ENCODE measurements at regions not wholly inside any gene's neighbourhood (a gene's known extent, or its start where the extent isn't known, plus 50 kb on each side); places are given as distances from the start of the nearest gene placed in this dataset.

DNA sequence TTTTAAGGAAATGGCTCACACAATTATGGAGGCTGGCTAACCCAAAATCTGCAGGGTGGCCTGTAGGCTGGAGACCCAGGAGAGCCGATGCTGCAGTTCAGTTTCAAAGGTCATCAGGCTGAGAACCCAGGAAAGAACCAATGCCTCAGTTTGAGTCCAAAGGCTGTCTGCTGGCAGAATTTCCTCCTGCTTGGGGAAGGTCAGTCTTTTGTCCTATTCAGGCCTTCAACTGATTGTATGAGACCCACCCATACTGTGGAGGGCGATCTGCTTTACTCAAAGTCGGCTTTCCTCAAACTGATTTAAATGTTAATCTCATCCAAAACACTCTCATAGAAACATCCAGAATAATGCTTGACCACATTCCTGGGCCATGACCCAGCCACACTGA lies 189.7 kb upstream of the CDYL start:
- H3K9me3 ChIP-seq (ENCODE audit: control insufficient read depth, insufficient read depth, low read length) = no peaks in the 10 kb centered on the region
- H3K4me3 ChIP-seq (ENCODE audit: low read depth, low read length) = no peak overlapping the region
- no peaks in the 10 kb centered on the region for H3K36me3 ChIP-seq (ENCODE audit: control insufficient read depth, insufficient read depth, low read length)
- no peak overlapping the region for H3K9ac ChIP-seq (ENCODE audit: low read depth, low read length)
- H3K27ac ChIP-seq (ENCODE audit: low read depth, low read length) = no peak overlapping the region
- no peaks in the 10 kb centered on the region; the same call in 1 of the 2 replicates for H3K4me1 ChIP-seq (ENCODE audit: control insufficient read depth, insufficient read depth, low read length)
- H3K27me3 ChIP-seq (ENCODE audit: control insufficient read depth, insufficient read depth, low read length) = no peaks in the 10 kb centered on the region

GRCh38 chr6:4585682-4586468 lies 190.3 kb upstream of the CDYL start:
- Histone ChIP-seq H3K27me3 (ENCODE audit: control insufficient read depth, insufficient read depth, low read length) (no peaks in the 10 kb centered on the region), H3K27ac (ENCODE audit: low read depth, low read length) (no peak overlapping the region), H3K9me3 (ENCODE audit: control insufficient read depth, insufficient read depth, low read length) (no peaks in the 10 kb centered on the region), H3K9ac (ENCODE audit: low read depth, low read length) (no peak overlapping the region), H3K36me3 (ENCODE audit: control insufficient read depth, insufficient read depth, low read length) (no peaks in the 10 kb centered on the region), H3K4me3 (ENCODE audit: low read depth, low read length) (no peak overlapping the region), H3K4me1 (ENCODE audit: control insufficient read depth, insufficient read depth, low read length) (no peaks in the 10 kb centered on the region; the same call in 1 of the 2 replicates)

GRCh38 chr6:4584801-4585200 lies 191.4 kb upstream of the CDYL start:
- no peaks in the 10 kb centered on the region; the same call in 1 of the 2 replicates for H3K4me1 ChIP-seq (ENCODE audit: control insufficient read depth, insufficient read depth, low read length)
- no peaks in the 10 kb centered on the region for H3K27me3 ChIP-seq (ENCODE audit: control insufficient read depth, insufficient read depth, low read length)
- no peak overlapping the region for H3K9ac ChIP-seq (ENCODE audit: low read depth, low read length)
- no peak overlapping the region for H3K27ac ChIP-seq (ENCODE audit: low read depth, low read length)
- H3K9me3 ChIP-seq (ENCODE audit: control insufficient read depth, insufficient read depth, low read length) = no peaks in the 10 kb centered on the region
- no peak overlapping the region for H3K4me3 ChIP-seq (ENCODE audit: low read depth, low read length)
- H3K36me3 ChIP-seq (ENCODE audit: control insufficient read depth, insufficient read depth, low read length) = no peaks in the 10 kb centered on the region

DNA sequence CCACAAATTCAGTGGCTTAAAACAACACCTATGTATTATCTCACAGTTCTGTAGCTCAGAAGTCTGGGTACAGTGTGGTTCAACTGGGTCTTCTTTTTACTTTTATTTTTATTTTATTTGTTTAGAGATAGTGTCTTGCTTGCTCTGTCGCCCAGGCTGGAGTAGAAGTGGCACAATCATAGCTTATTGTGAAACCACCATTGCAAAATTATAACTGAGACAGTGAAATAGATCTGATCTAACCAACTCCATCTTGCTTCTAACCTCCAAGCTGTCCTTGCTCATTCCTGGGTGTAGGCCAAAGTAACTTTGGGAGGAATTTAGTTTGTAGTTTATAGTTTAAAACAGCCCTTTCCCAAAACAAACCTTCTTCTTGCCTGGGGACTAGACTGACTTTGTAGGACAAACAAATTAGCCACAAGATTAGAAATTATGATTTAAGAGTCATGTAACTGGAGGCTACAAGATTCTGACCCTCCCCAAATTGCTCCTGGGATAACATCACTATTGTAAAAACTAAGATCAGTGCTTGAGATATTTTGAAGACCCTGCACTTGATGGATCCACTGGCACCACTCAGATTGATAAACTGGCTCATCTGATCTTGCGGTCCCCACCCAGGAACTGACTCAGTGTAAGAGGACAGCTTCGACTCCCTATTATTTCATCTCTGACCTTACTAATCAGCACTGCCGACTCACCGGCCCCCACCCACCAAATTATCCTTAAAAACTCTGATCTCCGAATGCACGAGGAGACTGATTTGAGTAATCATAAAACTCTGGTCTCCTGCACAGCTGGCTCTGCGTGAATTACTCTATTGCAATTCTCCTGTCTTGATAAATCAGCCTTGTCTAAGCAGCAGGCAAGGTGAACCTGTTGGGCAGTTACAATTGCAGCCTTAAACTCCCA lies 193.4 kb upstream of the CDYL start:
- H3K27me3 ChIP-seq (ENCODE audit: control insufficient read depth, insufficient read depth, low read length) = no peaks in the 10 kb centered on the region
- no peak overlapping the region for H3K4me3 ChIP-seq (ENCODE audit: low read depth, low read length)
- no peak overlapping the region for H3K9ac ChIP-seq (ENCODE audit: low read depth, low read length)
- no peaks in the 10 kb centered on the region; the same call in 1 of the 2 replicates for H3K4me1 ChIP-seq (ENCODE audit: control insufficient read depth, insufficient read depth, low read length)
- no peak overlapping the region for H3K27ac ChIP-seq (ENCODE audit: low read depth, low read length)
- no peaks in the 10 kb centered on the region for H3K36me3 ChIP-seq (ENCODE audit: control insufficient read depth, insufficient read depth, low read length)
- no peaks in the 10 kb centered on the region for H3K9me3 ChIP-seq (ENCODE audit: control insufficient read depth, insufficient read depth, low read length)

GRCh38 chr6:4581468-4582385 lies 194.5 kb upstream of the CDYL start:
- H3K4me3 ChIP-seq (ENCODE audit: low read depth, low read length) = no peak overlapping the region
- H3K27ac ChIP-seq (ENCODE audit: low read depth, low read length) = no peak overlapping the region
- H3K27me3 ChIP-seq (ENCODE audit: control insufficient read depth, insufficient read depth, low read length) = no peaks in the 10 kb centered on the region
- H3K36me3 ChIP-seq (ENCODE audit: control insufficient read depth, insufficient read depth, low read length) = no peaks in the 10 kb centered on the region
- no peaks in the 10 kb centered on the region; the same call in 1 of the 2 replicates for H3K4me1 ChIP-seq (ENCODE audit: control insufficient read depth, insufficient read depth, low read length)
- no peaks in the 10 kb centered on the region for H3K9me3 ChIP-seq (ENCODE audit: control insufficient read depth, insufficient read depth, low read length)
- H3K9ac ChIP-seq (ENCODE audit: low read depth, low read length) = no peak overlapping the region

DNA sequence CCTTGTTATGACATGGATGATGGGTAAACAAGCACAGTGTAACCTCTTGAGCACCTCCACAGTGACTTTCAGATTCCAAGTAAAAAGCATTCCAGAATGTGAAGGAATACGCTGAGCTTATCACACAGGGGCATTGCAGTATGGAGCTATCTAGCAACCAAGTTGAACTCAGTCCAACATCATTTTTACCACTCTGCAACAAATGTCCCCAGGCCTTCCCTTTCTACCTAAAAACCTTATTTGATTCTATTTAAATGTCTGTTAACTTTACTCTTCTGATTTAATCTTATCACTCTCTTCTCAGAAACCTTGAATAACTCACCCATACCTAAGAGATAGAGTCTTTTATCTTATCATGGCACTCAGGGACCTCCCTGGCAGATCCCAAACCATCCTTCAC lies 195.8 kb upstream of the CDYL start:
- Histone ChIP-seq H3K9ac (ENCODE audit: low read depth, low read length) (no peak overlapping the region), H3K4me3 (ENCODE audit: low read depth, low read length) (no peak overlapping the region), H3K27ac (ENCODE audit: low read depth, low read length) (no peak overlapping the region), H3K27me3 (ENCODE audit: control insufficient read depth, insufficient read depth, low read length) (no peaks in the 10 kb centered on the region), H3K9me3 (ENCODE audit: control insufficient read depth, insufficient read depth, low read length) (no peaks in the 10 kb centered on the region), H3K4me1 (ENCODE audit: control insufficient read depth, insufficient read depth, low read length) (no peaks in the 10 kb centered on the region; the same call in 1 of the 2 replicates), H3K36me3 (ENCODE audit: control insufficient read depth, insufficient read depth, low read length) (no peaks in the 10 kb centered on the region)

DNA sequence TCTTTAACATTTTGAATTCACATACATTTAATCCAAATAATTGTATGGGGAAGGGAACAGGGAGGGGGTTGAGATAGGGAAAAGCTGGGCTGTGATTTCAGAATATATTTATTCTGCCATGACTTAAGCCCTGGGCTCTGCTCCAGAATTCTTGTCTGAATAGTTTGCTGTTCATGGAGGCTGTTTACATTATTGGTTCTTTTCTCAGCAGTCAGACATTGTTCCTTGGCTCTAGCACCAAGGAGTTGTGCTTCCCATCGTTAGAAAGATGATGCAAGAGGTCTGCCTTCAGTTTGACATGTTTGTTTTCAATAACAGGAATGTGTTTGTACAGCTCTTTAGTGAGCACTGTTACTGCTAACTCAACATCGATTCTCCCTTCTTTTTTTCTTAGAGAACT lies 198.8 kb upstream of the CDYL start:
- Histone ChIP-seq H3K27ac (ENCODE audit: low read depth, low read length) (no peak overlapping the region), H3K27me3 (ENCODE audit: control insufficient read depth, insufficient read depth, low read length) (no peaks in the 10 kb centered on the region), H3K4me3 (ENCODE audit: low read depth, low read length) (no peak overlapping the region), H3K9me3 (ENCODE audit: control insufficient read depth, insufficient read depth, low read length) (no peaks in the 10 kb centered on the region), H3K9ac (ENCODE audit: low read depth, low read length) (no peak overlapping the region), H3K36me3 (ENCODE audit: control insufficient read depth, insufficient read depth, low read length) (no peaks in the 10 kb centered on the region), H3K4me1 (ENCODE audit: control insufficient read depth, insufficient read depth, low read length) (no peaks in the 10 kb centered on the region; the same call in 1 of the 2 replicates)

- H3K9me3 ChIP-seq (ENCODE audit: control insufficient read depth, insufficient read depth, low read length) = peaks cover 9% of the 10 kb centered on the region; the same call in 1 of the 2 replicates
- H3K9ac ChIP-seq (ENCODE audit: low read depth, low read length) = no peak overlapping the region
- no peak overlapping the region for H3K4me3 ChIP-seq (ENCODE audit: low read depth, low read length)
- no peaks in the 10 kb centered on the region for H3K4me1 ChIP-seq (ENCODE audit: control insufficient read depth, insufficient read depth, low read length)
- H3K27ac ChIP-seq (ENCODE audit: low read depth, low read length) = no peak overlapping the region
- H3K36me3 ChIP-seq (ENCODE audit: control insufficient read depth, insufficient read depth, low read length) = no peaks in the 10 kb centered on the region
- H3K27me3 ChIP-seq (ENCODE audit: control insufficient read depth, insufficient read depth, low read length) = no peaks in the 10 kb centered on the region
Observed at GRCh38 chr6:4575714-4576113, 200.5 kb upstream of the CDYL start.

DNA sequence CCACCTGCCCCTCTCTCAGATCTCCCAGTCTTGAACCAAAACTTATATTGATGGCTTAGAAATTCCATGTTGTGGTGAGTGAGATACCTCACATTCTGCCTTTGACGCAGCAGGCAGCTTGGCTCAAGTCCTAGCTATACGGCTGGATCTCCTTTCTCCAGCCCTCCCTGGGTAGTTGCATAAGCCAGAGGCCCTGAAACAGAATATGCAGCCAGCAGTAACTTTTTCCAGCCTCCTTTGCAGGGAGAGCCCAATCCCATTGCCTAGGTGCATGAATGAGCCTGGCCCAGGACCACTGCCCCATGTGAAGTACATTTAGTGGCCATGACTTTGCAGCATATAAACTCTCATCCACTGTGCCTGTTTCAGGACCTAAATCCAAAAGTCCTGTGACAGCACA lies 202.2 kb upstream of the CDYL start:
- Histone ChIP-seq H3K27ac (ENCODE audit: low read depth, low read length) (no peak overlapping the region), H3K27me3 (ENCODE audit: control insufficient read depth, insufficient read depth, low read length) (no peaks in the 10 kb centered on the region), H3K9ac (ENCODE audit: low read depth, low read length) (no peak overlapping the region), H3K9me3 (ENCODE audit: control insufficient read depth, insufficient read depth, low read length) (peaks cover 10% of the 10 kb centered on the region; the same call in 1 of the 2 replicates), H3K4me1 (ENCODE audit: control insufficient read depth, insufficient read depth, low read length) (no peaks in the 10 kb centered on the region), H3K4me3 (ENCODE audit: low read depth, low read length) (no peak overlapping the region), H3K36me3 (ENCODE audit: control insufficient read depth, insufficient read depth, low read length) (no peaks in the 10 kb centered on the region)

DNA sequence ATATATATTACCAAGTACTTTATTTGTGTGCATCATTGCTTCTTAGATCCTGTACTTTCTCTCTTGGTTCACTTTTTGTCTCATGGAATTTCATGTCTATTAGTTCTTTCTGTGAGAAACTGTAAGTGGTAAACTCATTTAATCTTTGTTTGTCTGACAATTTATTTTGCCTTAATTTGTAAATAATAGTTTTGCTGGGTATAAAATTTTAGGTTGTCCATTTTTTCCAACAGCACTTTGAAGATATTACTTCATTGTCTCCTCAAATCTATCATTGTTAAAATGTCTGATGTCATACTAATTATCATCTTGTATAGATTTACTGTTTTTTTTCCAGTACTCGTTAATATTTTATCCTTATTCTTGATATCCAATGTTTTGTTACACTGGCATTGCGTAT lies 205.2 kb upstream of the CDYL start:
- H3K9ac ChIP-seq (ENCODE audit: low read depth, low read length) = no peak overlapping the region
- H3K27ac ChIP-seq (ENCODE audit: low read depth, low read length) = no peak overlapping the region
- H3K36me3 ChIP-seq (ENCODE audit: control insufficient read depth, insufficient read depth, low read length) = no peaks in the 10 kb centered on the region
- peaks cover 10% of the 10 kb centered on the region; the same call in 1 of the 2 replicates for H3K9me3 ChIP-seq (ENCODE audit: control insufficient read depth, insufficient read depth, low read length)
- H3K27me3 ChIP-seq (ENCODE audit: control insufficient read depth, insufficient read depth, low read length) = no peaks in the 10 kb centered on the region
- H3K4me3 ChIP-seq (ENCODE audit: low read depth, low read length) = no peak overlapping the region
- no peaks in the 10 kb centered on the region for H3K4me1 ChIP-seq (ENCODE audit: control insufficient read depth, insufficient read depth, low read length)
